Uterus (tissue), 2 donors: ENCODE measurements at regions not wholly inside any gene's neighbourhood (a gene's known extent, or its start where the extent isn't known, plus 50 kb on each side); places are given as distances from the start of the nearest gene placed in this dataset.

Source experiments
- CTCF ChIP-seq, 4 experiments: fragments of 200-600 bp in 2 of 4; fragments of 450-650 bp in 2 of 4; sonication (generic) in 2 of 4; IDR thresholded peaks; one replicate each; pipeline ENCODE4 v1.5.1; 2016 to 2019; ENCODE audit warnings: antibody characterized with exemption in 4 of 4, mild to moderate bottlenecking in 2 of 4, moderate library complexity in 1 of 4
- POLR2A ChIP-seq, 2 donors: fragments of 450-650 bp; IDR thresholded peaks; one replicate each; pipeline ENCODE4 v1.6.1; 2016; ENCODE audit warnings: antibody characterized with exemption in 2 of 2, mild to moderate bottlenecking in 1 of 2, moderate library complexity in 1 of 2

GRCh38 chr2:20103530-20103929, 52.1 kb upstream of the LAPTM4A start:
- TF ChIP-seq CTCF (IDR thresholded peaks at IDR 0.05) (no peak), POLR2A (IDR thresholded peaks at IDR 0.05) (no peak)
